Neural cell (in vitro differentiated cells): ENCODE measurements at regions not wholly inside any gene's neighbourhood (a gene's known extent, or its start where the extent isn't known, plus 50 kb on each side); places are given as distances from the start of the nearest gene placed in this dataset.

ENCODE experiments used
- CTCF ChIP-seq: fragments of 450-650 bp; IDR thresholded peaks from 2 replicates; pipeline ENCODE4 v1.5.1; 2014; ENCODE audit warnings: antibody characterized with exemption, mild to moderate bottlenecking, moderate library complexity; ENCODE audit not compliant: poor library complexity, severe bottlenecking
- EP300 ChIP-seq: fragments of 450-650 bp; conservative IDR thresholded peaks from 2 replicates; pipeline ENCODE4 v1.6.1; 2014; ENCODE audit warnings: antibody characterized with exemption, mild to moderate bottlenecking, moderate library complexity; ENCODE audit not compliant: poor library complexity, severe bottlenecking
- EZH2 ChIP-seq: fragments of 200-600, 300-800 bp; shearing (Covaris generic), sonication (generic); IDR thresholded peaks from 2 replicates; pipeline ENCODE4 v1.6.1; 2014; ENCODE audit warnings: antibody characterized with exemption, low read length, borderline replicate concordance, mild to moderate bottlenecking; ENCODE audit not compliant: insufficient read depth, poor library complexity, severe bottlenecking
- MXI1 ChIP-seq: fragments of 450-650 bp; conservative IDR thresholded peaks from 2 replicates; pipeline ENCODE4 v1.6.1; 2014; ENCODE audit warnings: antibody characterized with exemption, mild to moderate bottlenecking; ENCODE audit not compliant: poor library complexity, severe bottlenecking
- POLR2AphosphoS5 ChIP-seq: IDR thresholded peaks from 2 replicates; pipeline ENCODE4 v1.6.1; 2012
- TAF1 ChIP-seq: IDR thresholded peaks from 2 replicates; pipeline ENCODE4 v1.6.1; 2012; ENCODE audit warnings: low read depth
- TF ChIP-seq, protein P1 (sequence below): IDR thresholded peaks from 2 replicates; pipeline ENCODE4 v1.6.1; 2012; ENCODE audit warnings: borderline replicate concordance

DNA sequence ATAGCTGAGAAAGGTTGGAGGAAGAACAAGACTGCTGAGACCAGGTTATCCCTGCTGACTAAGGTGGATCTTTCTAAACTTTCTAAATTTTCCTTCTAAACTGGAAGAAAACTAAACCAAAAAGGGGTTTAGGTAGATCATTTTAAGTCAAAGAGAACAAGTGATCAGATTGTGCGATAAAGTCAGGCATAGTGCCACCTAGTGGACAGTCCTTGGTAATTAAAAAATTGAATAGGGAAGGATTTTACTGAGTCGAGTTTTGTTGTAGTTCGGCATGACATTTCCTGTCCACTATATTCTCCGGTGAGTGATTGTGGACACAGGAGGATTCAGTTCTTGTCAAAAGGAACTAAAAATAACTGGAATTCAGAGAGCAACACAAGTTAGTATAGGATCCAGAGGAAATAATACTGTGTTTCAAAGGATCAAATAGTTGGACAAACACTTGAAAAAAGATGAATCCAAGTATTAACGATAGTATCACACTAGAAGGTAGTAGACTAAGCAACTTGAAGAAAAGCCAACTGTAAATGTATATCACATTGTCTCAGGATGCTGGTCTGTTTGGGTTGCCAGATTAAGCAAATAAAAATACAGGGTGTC is 1236.4 kb downstream of the FAM181B start:
- TF ChIP-seq CTCF (peak; percentile 69), EZH2 (no peak), POLR2AphosphoS5 (no peak), EP300 (no peak), TAF1 (no peak), MXI1 (no peak)
- TF ChIP-seq, protein P1, sequence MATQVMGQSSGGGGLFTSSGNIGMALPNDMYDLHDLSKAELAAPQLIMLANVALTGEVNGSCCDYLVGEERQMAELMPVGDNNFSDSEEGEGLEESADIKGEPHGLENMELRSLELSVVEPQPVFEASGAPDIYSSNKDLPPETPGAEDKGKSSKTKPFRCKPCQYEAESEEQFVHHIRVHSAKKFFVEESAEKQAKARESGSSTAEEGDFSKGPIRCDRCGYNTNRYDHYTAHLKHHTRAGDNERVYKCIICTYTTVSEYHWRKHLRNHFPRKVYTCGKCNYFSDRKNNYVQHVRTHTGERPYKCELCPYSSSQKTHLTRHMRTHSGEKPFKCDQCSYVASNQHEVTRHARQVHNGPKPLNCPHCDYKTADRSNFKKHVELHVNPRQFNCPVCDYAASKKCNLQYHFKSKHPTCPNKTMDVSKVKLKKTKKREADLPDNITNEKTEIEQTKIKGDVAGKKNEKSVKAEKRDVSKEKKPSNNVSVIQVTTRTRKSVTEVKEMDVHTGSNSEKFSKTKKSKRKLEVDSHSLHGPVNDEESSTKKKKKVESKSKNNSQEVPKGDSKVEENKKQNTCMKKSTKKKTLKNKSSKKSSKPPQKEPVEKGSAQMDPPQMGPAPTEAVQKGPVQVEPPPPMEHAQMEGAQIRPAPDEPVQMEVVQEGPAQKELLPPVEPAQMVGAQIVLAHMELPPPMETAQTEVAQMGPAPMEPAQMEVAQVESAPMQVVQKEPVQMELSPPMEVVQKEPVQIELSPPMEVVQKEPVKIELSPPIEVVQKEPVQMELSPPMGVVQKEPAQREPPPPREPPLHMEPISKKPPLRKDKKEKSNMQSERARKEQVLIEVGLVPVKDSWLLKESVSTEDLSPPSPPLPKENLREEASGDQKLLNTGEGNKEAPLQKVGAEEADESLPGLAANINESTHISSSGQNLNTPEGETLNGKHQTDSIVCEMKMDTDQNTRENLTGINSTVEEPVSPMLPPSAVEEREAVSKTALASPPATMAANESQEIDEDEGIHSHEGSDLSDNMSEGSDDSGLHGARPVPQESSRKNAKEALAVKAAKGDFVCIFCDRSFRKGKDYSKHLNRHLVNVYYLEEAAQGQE, result no peak
